ENCODE measurements at regions not wholly inside any gene's neighbourhood (a gene's known extent, or its start where the extent isn't known, plus 50 kb on each side); places are given as distances from the start of the nearest gene placed in this dataset.

DNA sequence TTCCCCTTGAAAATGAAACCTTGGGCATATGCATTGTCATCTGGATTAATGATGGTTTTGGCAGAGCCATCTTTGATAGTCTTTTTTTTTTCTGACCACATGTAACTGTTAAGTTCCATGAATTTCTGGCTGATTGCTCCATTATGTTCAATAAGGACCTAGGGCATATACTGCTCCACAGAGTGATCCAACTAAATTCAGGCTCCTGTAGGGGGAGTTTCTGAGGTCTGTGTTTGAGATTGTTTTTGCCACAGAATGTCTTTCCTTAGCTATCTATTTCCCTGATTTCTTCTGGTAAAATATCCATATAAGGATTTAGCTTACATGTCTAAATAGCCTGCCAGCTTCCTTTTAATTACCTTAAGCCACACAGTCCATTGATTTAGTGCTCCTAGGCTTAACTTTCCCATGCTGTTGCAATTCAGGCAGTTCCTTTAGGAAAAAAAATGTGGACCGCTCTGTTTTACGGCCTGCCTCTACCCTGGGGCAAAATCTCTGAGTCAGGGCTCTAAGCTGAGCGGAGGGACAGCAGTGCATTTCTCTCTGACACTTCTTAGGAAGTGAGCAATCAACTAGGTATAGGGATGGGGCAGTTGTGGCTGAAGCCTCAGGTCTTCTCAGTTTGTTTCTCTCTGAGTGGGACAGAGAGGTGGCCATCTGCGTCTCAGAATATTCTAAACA lies 796.2 kb downstream of the NR2F2 start:
- DNase-seq: no peak
- no peaks in the 10 kb centered on the region for H3K36me3 Mint-ChIP-seq (ENCODE audit: low read depth)
- H3K4me3 Mint-ChIP-seq: no peak overlapping the region
- CTCF ChIA-PET: no interaction called here
- H3K4me1 Mint-ChIP-seq (ENCODE audit: low read depth): no peaks in the 10 kb centered on the region
- H3K27ac Mint-ChIP-seq: no peak overlapping the region
- no peaks in the 10 kb centered on the region for H3K27me3 Mint-ChIP-seq (ENCODE audit: low read depth)
- intact Hi-C loops (cut with micrococcal nuclease): no loop called here
- peaks cover 7% of the 10 kb centered on the region for H3K9me3 Mint-ChIP-seq

DNA sequence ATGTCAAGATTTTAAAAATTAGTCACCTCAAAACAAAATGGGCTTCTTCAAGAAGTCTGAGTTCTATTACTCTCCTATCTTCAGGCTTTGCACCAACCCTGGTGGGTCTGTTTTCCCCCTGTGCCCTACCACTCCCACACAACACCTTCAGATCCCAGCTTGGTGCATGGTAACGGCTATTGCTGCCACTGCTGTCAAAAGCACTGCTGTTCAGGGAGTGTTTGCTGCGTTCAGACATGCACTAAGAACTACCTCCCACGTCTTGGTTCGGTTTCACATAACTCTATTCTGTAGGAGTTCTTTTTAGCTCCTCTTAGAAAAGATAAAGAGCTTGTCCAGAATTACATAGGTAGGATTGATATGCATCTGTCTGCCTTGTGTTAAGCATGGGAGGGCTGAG lies 799.2 kb downstream of the NR2F2 start:
- CTCF ChIA-PET: no interaction called here
- intact Hi-C loops (cut with micrococcal nuclease): no loop called here
- no peak overlapping the region for H3K4me3 Mint-ChIP-seq

DNA sequence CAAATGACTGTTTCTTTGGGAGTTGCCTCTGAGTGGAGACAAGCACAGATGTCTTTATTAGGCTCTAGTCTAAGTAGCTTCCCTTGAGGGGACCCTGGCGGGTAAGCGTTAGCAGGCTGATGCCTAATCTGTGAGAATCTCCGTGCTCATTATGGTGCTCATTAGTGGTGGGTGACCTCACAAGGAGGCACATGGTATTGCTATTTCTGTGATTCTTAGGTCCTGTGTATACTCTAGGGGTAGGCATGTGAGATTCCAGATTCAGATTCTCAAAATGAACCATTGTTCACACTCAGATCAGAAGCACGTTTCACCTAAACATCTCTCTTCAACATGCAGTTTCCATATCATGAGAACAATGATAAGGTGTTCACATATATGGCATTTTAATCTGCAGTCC lies 809.7 kb downstream of the NR2F2 start:
- DNase-seq: no peak
- Mint-ChIP-seq H3K36me3 (ENCODE audit: low read depth) (no peaks in the 10 kb centered on the region), H3K4me1 (ENCODE audit: low read depth) (no peaks in the 10 kb centered on the region), H3K4me3 (no peak overlapping the region), H3K9me3 (peaks cover 4% of the 10 kb centered on the region), H3K27ac (no peak overlapping the region), H3K27me3 (ENCODE audit: low read depth) (no peaks in the 10 kb centered on the region)
- intact Hi-C loops (cut with micrococcal nuclease): no loop called here
- CTCF ChIA-PET: no interaction called here

More for the DNA sequence above, 799.2 kb downstream of the NR2F2 start:
- peaks cover 12% of the 10 kb centered on the region for H3K9me3 Mint-ChIP-seq
- no peaks in the 10 kb centered on the region for H3K36me3 Mint-ChIP-seq (ENCODE audit: low read depth)
- H3K27me3 Mint-ChIP-seq (ENCODE audit: low read depth): peaks cover 2% of the 10 kb centered on the region
- H3K4me1 Mint-ChIP-seq (ENCODE audit: low read depth): no peaks in the 10 kb centered on the region
- DNase-seq: no peak
- no peak overlapping the region for H3K27ac Mint-ChIP-seq

DNA sequence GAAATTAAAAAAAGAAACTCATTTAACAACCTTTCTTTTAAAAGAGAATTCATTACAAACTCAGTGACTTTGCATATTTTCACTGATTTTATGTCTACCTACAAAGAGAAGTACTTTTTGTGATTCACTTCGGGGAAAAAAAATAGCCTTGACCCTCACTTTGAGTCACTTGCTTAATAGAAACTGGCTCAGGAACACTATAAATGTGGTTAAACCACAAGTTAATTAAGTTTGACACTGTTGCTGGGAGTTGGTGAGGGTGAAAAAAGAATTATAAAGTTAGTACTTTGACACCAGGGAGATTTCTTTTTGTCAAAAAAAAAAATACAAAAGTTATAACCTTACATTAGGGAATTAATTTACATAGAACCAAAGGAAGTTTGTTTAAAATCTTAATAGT lies 810.9 kb downstream of the NR2F2 start:
- CTCF ChIA-PET: no interaction called here
- Mint-ChIP-seq H3K36me3 (ENCODE audit: low read depth) (no peaks in the 10 kb centered on the region), H3K27me3 (ENCODE audit: low read depth) (no peaks in the 10 kb centered on the region), H3K4me3 (no peak overlapping the region), H3K9me3 (peaks cover under 1% of the 10 kb centered on the region), H3K4me1 (ENCODE audit: low read depth) (no peaks in the 10 kb centered on the region), H3K27ac (no peak overlapping the region)
- no peak for DNase-seq
- intact Hi-C loops (cut with micrococcal nuclease): no loop called here

DNA sequence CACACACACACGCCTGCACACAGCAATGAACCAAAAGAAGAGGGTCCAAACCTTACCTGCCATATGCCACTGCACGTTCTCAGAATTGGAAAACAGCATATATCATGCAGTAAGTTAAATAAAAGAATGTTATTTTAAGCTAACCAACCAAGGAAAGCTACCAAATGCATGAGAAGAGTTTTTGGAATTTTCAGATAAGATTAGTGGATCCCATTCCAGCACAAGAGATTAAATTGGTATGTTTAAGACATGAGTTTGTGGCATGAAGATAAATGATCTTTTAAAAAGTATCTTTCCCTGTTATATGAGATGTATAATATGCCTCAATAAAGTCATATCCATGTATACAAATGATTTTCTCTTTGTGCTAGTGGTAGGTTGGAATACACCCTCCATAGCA lies 811.4 kb downstream of the NR2F2 start:
- intact Hi-C loops (cut with micrococcal nuclease): no loop called here
- CTCF ChIA-PET: no interaction called here
- Mint-ChIP-seq H3K36me3 (ENCODE audit: low read depth) (no peaks in the 10 kb centered on the region), H3K4me3 (no peak overlapping the region), H3K4me1 (ENCODE audit: low read depth) (no peaks in the 10 kb centered on the region), H3K9me3 (no peaks in the 10 kb centered on the region), H3K27me3 (ENCODE audit: low read depth) (no peaks in the 10 kb centered on the region), H3K27ac (no peak overlapping the region)
- DNase-seq: no peak

DNA sequence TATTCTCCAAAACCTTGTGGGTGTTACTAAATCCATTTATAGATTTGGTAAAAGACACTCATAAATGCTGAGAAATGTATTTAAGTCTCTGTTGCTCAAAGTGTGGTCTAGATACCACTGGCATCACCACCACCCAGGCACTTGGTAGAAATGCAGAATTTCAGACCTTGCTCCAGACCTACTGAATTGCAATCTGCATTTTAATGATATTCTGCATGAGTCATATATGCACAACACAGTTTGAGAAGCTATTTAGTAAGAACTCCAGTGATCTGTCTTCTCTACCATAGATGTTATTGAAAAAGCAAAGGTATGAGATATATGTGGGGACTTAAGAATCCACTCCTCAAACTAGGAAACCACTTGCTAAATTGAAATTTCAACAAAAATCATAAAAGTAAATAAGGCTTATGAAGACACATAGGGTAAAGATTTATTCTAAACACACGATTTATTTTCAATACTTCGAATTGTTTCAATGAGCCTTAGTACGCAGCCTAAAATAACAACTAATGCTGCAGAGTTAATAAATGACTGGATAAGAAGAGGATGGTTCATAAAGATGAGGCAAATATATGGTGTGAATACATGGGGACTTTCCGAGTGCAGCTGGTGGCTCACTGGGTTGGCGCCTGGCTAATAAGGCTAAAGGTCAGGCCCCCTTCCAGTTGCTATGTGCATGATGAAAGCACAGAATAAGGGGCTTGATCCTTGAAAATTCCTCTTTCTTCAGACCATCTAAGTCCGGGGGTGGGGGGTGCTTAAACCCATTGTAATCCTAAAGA lies 813.3 kb downstream of the NR2F2 start:
- DNase-seq: no peak
- Mint-ChIP-seq H3K27ac (no peak overlapping the region), H3K27me3 (ENCODE audit: low read depth) (no peaks in the 10 kb centered on the region), H3K4me3 (no peak overlapping the region), H3K4me1 (ENCODE audit: low read depth) (no peaks in the 10 kb centered on the region), H3K9me3 (no peaks in the 10 kb centered on the region), H3K36me3 (ENCODE audit: low read depth) (no peaks in the 10 kb centered on the region)
- intact Hi-C loops (cut with micrococcal nuclease): no loop called here
- CTCF ChIA-PET: no interaction called here

DNA sequence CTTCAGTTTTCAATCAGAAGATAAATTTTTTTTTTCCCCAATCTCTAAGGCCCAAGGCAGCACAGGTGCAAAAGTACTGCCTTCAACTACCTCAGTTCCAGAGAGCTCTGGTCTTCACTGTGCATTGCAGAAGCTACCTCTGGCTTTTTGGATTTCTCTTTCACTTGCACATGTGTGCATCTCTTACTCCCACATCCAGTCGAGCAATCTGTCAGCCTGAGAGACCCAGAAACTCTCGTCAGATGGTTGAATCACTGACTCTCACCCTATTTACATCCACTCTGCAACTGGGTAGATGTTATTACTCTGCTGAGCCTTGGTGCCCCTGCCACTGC lies 813.8 kb downstream of the NR2F2 start:
- Mint-ChIP-seq H3K27ac (no peak overlapping the region), H3K4me1 (ENCODE audit: low read depth) (no peaks in the 10 kb centered on the region), H3K27me3 (ENCODE audit: low read depth) (no peaks in the 10 kb centered on the region), H3K4me3 (no peak overlapping the region), H3K9me3 (no peaks in the 10 kb centered on the region), H3K36me3 (ENCODE audit: low read depth) (no peaks in the 10 kb centered on the region)
- intact Hi-C loops (cut with micrococcal nuclease): no loop called here
- no peak for DNase-seq
- CTCF ChIA-PET: no interaction called here

DNA sequence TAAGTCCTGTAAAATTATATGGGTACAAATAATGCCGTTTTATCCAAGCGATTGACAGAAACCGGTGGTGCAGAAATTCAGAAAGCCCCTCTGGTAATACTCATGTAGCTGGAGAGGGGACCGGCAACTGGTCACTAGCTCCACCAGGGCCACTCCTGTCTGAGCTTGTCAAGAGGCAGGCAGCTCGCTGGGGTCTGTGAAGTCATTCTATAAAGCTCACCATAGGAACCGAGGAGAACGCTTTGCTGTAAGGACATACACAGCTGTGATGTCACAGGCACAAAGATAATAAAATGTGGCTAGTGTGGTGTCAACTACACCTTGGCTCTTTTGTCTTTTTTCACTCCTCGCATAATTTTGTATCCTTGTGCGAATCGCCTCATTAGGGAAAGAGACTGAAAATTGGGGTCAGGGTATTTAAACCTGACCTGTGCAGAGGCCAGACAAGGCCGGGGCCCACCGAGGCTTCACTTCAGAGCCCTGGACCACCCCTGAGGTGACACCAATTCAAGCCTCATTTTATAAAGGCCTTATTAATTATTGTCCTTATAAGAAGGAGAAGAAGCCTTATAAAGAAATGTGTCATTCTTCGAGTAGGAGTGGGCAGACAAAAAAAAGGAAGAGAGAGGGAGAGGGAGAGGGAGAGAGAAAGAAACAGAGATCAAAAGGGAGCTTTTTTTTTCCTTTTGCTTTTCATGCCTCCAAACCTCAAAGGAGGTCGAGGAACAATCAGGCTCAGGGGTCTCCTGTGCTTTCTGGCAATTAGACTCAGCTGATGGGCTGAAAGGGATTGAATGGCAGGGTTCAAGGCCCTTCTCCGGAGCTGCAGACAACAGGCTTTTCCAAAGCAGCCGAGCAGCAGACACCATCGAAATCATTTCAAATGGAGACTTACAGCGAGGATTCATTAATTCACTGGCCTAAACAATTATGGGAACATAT lies 813.3 kb upstream of the ARRDC4 start:
- no peak for DNase-seq
- CTCF ChIA-PET: no interaction called here
- no peaks in the 10 kb centered on the region for H3K9me3 Mint-ChIP-seq

DNA sequence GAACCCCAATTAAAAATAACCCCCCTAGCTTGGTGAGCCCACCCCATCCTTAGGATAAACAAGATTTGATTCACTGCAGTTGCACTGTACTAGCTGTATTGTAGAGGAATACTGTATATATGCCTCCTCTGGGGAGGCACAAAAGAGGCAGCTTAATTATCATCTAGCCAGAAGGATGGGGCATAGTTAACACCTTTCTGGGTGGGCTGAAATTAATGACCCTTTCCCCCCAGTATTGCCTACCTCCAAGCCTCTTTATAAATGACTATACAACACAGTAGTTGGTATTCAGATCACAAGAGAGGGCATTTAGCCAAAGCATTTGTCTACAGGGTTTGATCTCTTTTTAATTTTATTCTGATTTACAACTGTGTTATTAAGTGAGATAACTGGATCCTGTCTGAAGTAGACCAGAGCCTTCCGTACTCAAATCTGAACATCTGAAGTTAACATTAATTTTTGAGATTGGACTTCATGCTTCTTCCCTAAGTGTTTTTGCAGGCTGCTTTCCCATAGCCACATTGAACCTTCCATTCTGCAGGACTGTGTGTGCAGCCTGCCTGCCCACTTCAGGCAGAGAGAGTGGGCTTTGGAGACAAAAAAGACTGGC lies 807.0 kb upstream of the ARRDC4 start:
- Mint-ChIP-seq H3K4me1 (ENCODE audit: low read depth) (no peaks in the 10 kb centered on the region), H3K4me3 (no peak overlapping the region), H3K36me3 (ENCODE audit: low read depth) (no peaks in the 10 kb centered on the region), H3K27ac (no peak overlapping the region), H3K27me3 (ENCODE audit: low read depth) (peaks cover 9% of the 10 kb centered on the region), H3K9me3 (no peaks in the 10 kb centered on the region)
- CTCF ChIA-PET: no interaction called here
- DNase-seq: no peak
- intact Hi-C loops (cut with micrococcal nuclease): no loop called here

More for the DNA sequence above, 813.3 kb upstream of the ARRDC4 start:
- Mint-ChIP-seq H3K4me3 (no peak overlapping the region), H3K27me3 (ENCODE audit: low read depth) (peaks cover 7% of the 10 kb centered on the region), H3K36me3 (ENCODE audit: low read depth) (no peaks in the 10 kb centered on the region), H3K27ac (no peak overlapping the region), H3K4me1 (ENCODE audit: low read depth) (no peaks in the 10 kb centered on the region)
- intact Hi-C loops (cut with micrococcal nuclease): no loop called here

DNA sequence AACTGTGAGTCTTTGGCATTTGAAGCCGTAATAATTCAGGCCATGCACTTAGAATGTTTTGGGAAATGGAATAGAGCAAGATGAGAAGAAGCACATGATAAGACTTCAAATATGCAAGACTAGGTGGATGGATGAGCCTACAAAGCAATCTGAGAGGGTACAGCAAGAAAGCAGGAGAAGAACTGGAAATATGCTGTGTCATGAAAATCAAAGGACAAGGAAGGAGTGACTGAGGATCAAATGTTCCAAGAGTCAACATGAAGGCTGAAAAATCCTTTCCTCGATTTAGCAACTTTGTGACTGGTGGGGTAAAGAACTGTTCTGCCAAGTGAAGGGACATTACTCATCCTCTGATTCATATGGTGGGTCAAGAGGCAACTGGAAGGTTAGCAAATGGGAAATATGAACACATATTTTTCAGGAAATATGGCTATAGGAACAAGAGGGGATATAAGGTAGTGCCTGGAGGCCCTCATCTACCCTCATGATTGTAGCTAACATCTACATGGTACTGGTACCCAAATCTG lies 803.7 kb upstream of the ARRDC4 start:
- Mint-ChIP-seq H3K9me3 (no peaks in the 10 kb centered on the region), H3K27ac (no peak overlapping the region), H3K27me3 (ENCODE audit: low read depth) (peaks cover 2% of the 10 kb centered on the region), H3K4me1 (ENCODE audit: low read depth) (no peaks in the 10 kb centered on the region), H3K36me3 (ENCODE audit: low read depth) (no peaks in the 10 kb centered on the region), H3K4me3 (no peak overlapping the region)
- CTCF ChIA-PET: no interaction called here
- intact Hi-C loops (cut with micrococcal nuclease): no loop called here
- no peak for DNase-seq

DNA sequence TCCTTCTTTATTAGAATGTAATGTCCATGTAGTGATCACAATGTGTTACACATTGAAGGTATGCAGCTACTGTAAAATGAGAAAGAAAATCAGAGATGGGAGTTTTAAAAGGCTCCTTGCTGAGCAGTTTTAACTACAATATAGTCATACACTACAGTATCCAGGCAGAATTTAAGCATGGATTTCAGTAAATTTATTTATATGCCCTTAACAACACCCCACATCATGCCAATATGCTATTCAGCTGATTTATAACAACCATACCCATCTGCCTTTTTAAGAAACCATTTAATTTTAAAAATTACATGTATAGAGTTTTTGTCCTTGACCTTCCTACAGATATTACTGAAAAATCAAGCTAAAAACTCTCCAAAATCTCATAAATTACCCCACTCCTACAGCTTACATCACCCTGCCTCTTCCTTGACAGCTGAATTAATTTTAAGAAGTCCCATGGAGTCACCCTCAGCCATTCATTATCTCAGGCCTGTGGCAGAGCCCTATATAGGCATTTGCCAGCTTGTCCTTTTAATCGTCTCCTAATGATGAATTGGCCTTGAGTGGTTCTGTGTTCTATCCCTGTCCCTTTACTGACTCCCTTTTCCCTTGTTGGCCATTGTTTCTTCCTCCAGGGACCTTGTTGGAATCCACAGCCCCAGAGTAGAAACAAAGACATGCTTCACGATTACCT lies 797.6 kb upstream of the ARRDC4 start:
- Mint-ChIP-seq H3K27ac (no peak overlapping the region), H3K4me1 (ENCODE audit: low read depth) (no peaks in the 10 kb centered on the region), H3K36me3 (ENCODE audit: low read depth) (no peaks in the 10 kb centered on the region), H3K27me3 (ENCODE audit: low read depth) (peaks cover 4% of the 10 kb centered on the region), H3K4me3 (no peak overlapping the region), H3K9me3 (no peaks in the 10 kb centered on the region)
- DNase-seq: no peak
- intact Hi-C loops (cut with micrococcal nuclease): no loop called here
- CTCF ChIA-PET: no interaction called here

DNA sequence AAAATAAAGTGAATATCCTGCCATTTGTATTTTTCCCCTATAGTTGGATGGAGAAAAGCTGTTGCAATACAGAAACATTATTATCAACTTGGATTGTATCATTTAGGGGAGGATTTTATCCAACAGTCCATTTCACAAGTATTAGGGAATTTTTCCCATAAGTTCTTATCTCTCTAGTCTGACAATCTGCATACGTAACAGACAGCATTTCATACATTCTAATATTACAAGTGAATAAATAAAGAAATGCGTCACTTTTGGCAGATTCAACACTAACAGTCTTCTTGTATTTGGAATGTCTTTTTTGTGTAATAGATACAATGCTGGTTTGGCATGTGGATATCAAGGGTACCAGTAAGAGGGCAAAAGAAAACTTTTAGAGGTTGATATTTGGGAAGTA lies 795.3 kb upstream of the ARRDC4 start:
- no peak for DNase-seq
- CTCF ChIA-PET: no interaction called here
- Mint-ChIP-seq H3K9me3 (no peaks in the 10 kb centered on the region), H3K27me3 (ENCODE audit: low read depth) (peaks cover 4% of the 10 kb centered on the region), H3K36me3 (ENCODE audit: low read depth) (no peaks in the 10 kb centered on the region), H3K4me1 (ENCODE audit: low read depth) (no peaks in the 10 kb centered on the region), H3K27ac (no peak overlapping the region), H3K4me3 (no peak overlapping the region)
- intact Hi-C loops (cut with micrococcal nuclease): no loop called here

Data from activated naive CD4-positive, alpha-beta T cell treated with anti-CD3 and anti-CD28 coated beads for 36 hours (primary cell).